ENCODE measurements at regions not wholly inside any gene's neighbourhood (a gene's known extent, or its start where the extent isn't known, plus 50 kb on each side); places are given as distances from the start of the nearest gene placed in this dataset.

- Histone ChIP-seq H3K27me3 (ENCODE audit: insufficient read depth, low read length) (no peaks in the 10 kb centered on the region), H3K9me3 (ENCODE audit: insufficient read depth, low read depth, low read length) (no peaks in the 10 kb centered on the region), H3K14ac (ENCODE audit: low read length) (no peak overlapping the region), H3K4me2 (ENCODE audit: low read length) (no peak overlapping the region), H2BK5ac (ENCODE audit: low read depth, low read length, poor library complexity) (no peak overlapping the region), H3K79me2 (ENCODE audit: control insufficient read depth, insufficient read depth, low read length, poor library complexity) (no peaks in the 10 kb centered on the region), H3K4me1 (ENCODE audit: control insufficient read depth in 1 of 2, insufficient read depth in 2 of 2, low read length in 2 of 2) (peaks cover 6 to 8% of the 10 kb centered on the region in 2 experiments), H3K79me1 (ENCODE audit: low read length) (no peaks in the 10 kb centered on the region), H4K8ac (ENCODE audit: low read depth, low read length) (no peak overlapping the region), H4K12ac (ENCODE audit: low read depth, low read length) (no peak overlapping the region), H4K91ac (ENCODE audit: low read depth, low read length) (no peak overlapping the region), H3K4me3 (ENCODE audit: low read depth, low read length) (no peak overlapping the region), H3K9ac (ENCODE audit: low read length) (no peak overlapping the region), H2BK120ac (ENCODE audit: insufficient read depth, low read length, poor library complexity) (no peak overlapping the region), H3K23ac (ENCODE audit: low read length) (no peak overlapping the region), H3K18ac (ENCODE audit: low read length) (no peak overlapping the region), H3K4ac (ENCODE audit: low read depth, low read length) (no peak overlapping the region), H2AFZ (ENCODE audit: insufficient read depth, low read length, poor library complexity) (no peak overlapping the region), H2BK12ac (ENCODE audit: low read length) (no peak overlapping the region), H3K27ac (ENCODE audit: low read depth, low read length) (no peak overlapping the region), H2AK5ac (ENCODE audit: low read length) (no peak overlapping the region), H3K36me3 (ENCODE audit: control insufficient read depth in 1 of 2, insufficient read depth in 2 of 2, low read length in 2 of 2) (no peaks in the 10 kb centered on the region)
- DNase-seq, result no peak
- no CpG with 5 or more reads among the region's 3 CpGs for WGBS (ENCODE audit: extremely low coverage, insufficient coverage, insufficient read length)
These were observed 394.7 kb upstream of the SULF2 start for GRCh38 chr20:48180024-48180423.

GRCh38 chr20:48178633-48179032, 393.4 kb upstream of the SULF2 start:
- H3K4me3 ChIP-seq (ENCODE audit: low read depth, low read length), result no peak overlapping the region
- H3K14ac ChIP-seq (ENCODE audit: low read length), result no peak overlapping the region
- no peaks in the 10 kb centered on the region for H3K9me3 ChIP-seq (ENCODE audit: insufficient read depth, low read depth, low read length)
- H2AK5ac ChIP-seq (ENCODE audit: low read length), result no peak overlapping the region
- H3K79me2 ChIP-seq (ENCODE audit: control insufficient read depth, insufficient read depth, low read length, poor library complexity), result no peaks in the 10 kb centered on the region
- no peak overlapping the region for H4K91ac ChIP-seq (ENCODE audit: low read depth, low read length)
- no CpG with 5 or more reads among the region's 4 CpGs for WGBS (ENCODE audit: extremely low coverage, insufficient coverage, insufficient read length)
- H2BK12ac ChIP-seq (ENCODE audit: low read length), result no peak overlapping the region
- H2BK120ac ChIP-seq (ENCODE audit: insufficient read depth, low read length, poor library complexity), result no peak overlapping the region
- no peak overlapping the region for H3K18ac ChIP-seq (ENCODE audit: low read length)
- no peak overlapping the region for H3K23ac ChIP-seq (ENCODE audit: low read length)
- no peaks in the 10 kb centered on the region for H3K4me1 ChIP-seq (ENCODE audit: control insufficient read depth in 1 of 2, insufficient read depth in 2 of 2, low read length in 2 of 2)
- no peak overlapping the region for H4K8ac ChIP-seq (ENCODE audit: low read depth, low read length)
- H3K79me1 ChIP-seq (ENCODE audit: low read length), result no peaks in the 10 kb centered on the region
- DNase-seq, result no peak
- H3K9ac ChIP-seq (ENCODE audit: low read length), result no peak overlapping the region
- no peak overlapping the region for H3K4ac ChIP-seq (ENCODE audit: low read depth, low read length)
- no peak overlapping the region for H2AFZ ChIP-seq (ENCODE audit: insufficient read depth, low read length, poor library complexity)
- no peaks in the 10 kb centered on the region for H3K27me3 ChIP-seq (ENCODE audit: insufficient read depth, low read length)
- H4K12ac ChIP-seq (ENCODE audit: low read depth, low read length), result no peak overlapping the region
- no peak overlapping the region for H2BK5ac ChIP-seq (ENCODE audit: low read depth, low read length, poor library complexity)
- H3K4me2 ChIP-seq (ENCODE audit: low read length), result no peak overlapping the region
- no peak overlapping the region for H3K27ac ChIP-seq (ENCODE audit: low read depth, low read length)
- H3K36me3 ChIP-seq (ENCODE audit: control insufficient read depth in 1 of 2, insufficient read depth in 2 of 2, low read length in 2 of 2), result no peaks in the 10 kb centered on the region

GRCh38 chr20:48177058-48177457, 391.8 kb upstream of the SULF2 start:
- Histone ChIP-seq H2BK5ac (ENCODE audit: low read depth, low read length, poor library complexity) (no peak overlapping the region), H3K9me3 (ENCODE audit: insufficient read depth, low read depth, low read length) (peaks cover 2% of the 10 kb centered on the region), H3K4me1 (ENCODE audit: control insufficient read depth in 1 of 2, insufficient read depth in 2 of 2, low read length in 2 of 2) (no peaks in the 10 kb centered on the region), H3K18ac (ENCODE audit: low read length) (no peak overlapping the region), H2BK12ac (ENCODE audit: low read length) (no peak overlapping the region), H3K9ac (ENCODE audit: low read length) (no peak overlapping the region), H3K36me3 (ENCODE audit: control insufficient read depth in 1 of 2, insufficient read depth in 2 of 2, low read length in 2 of 2) (no peaks in the 10 kb centered on the region), H4K12ac (ENCODE audit: low read depth, low read length) (no peak overlapping the region), H2AFZ (ENCODE audit: insufficient read depth, low read length, poor library complexity) (no peak overlapping the region), H3K14ac (ENCODE audit: low read length) (no peak overlapping the region), H3K79me2 (ENCODE audit: control insufficient read depth, insufficient read depth, low read length, poor library complexity) (no peaks in the 10 kb centered on the region), H3K4ac (ENCODE audit: low read depth, low read length) (no peak overlapping the region), H3K4me3 (ENCODE audit: low read depth, low read length) (no peak overlapping the region), H4K91ac (ENCODE audit: low read depth, low read length) (no peak overlapping the region), H2AK5ac (ENCODE audit: low read length) (no peak overlapping the region), H3K23ac (ENCODE audit: low read length) (no peak overlapping the region), H3K27ac (ENCODE audit: low read depth, low read length) (no peak overlapping the region), H3K27me3 (ENCODE audit: insufficient read depth, low read length) (no peaks in the 10 kb centered on the region), H3K4me2 (ENCODE audit: low read length) (no peak overlapping the region), H2BK120ac (ENCODE audit: insufficient read depth, low read length, poor library complexity) (no peak overlapping the region), H4K8ac (ENCODE audit: low read depth, low read length) (no peak overlapping the region), H3K79me1 (ENCODE audit: low read length) (no peaks in the 10 kb centered on the region)
- WGBS (ENCODE audit: extremely low coverage, insufficient coverage, insufficient read length), result no CpG with 5 or more reads among the region's 8 CpGs
- DNase-seq, result no peak

GRCh38 chr20:48176139-48176538, 390.9 kb upstream of the SULF2 start:
- no peak overlapping the region for H2BK5ac ChIP-seq (ENCODE audit: low read depth, low read length, poor library complexity)
- H3K4ac ChIP-seq (ENCODE audit: low read depth, low read length), result no peak overlapping the region
- no peak overlapping the region for H3K23ac ChIP-seq (ENCODE audit: low read length)
- no peak overlapping the region for H3K14ac ChIP-seq (ENCODE audit: low read length)
- H3K18ac ChIP-seq (ENCODE audit: low read length), result no peak overlapping the region
- H4K8ac ChIP-seq (ENCODE audit: low read depth, low read length), result no peak overlapping the region
- H4K12ac ChIP-seq (ENCODE audit: low read depth, low read length), result no peak overlapping the region
- DNase-seq, result no peak
- H4K91ac ChIP-seq (ENCODE audit: low read depth, low read length), result no peak overlapping the region
- no peaks in the 10 kb centered on the region for H3K79me1 ChIP-seq (ENCODE audit: low read length)
- no peaks in the 10 kb centered on the region for H3K79me2 ChIP-seq (ENCODE audit: control insufficient read depth, insufficient read depth, low read length, poor library complexity)
- no peak overlapping the region for H3K4me3 ChIP-seq (ENCODE audit: low read depth, low read length)
- H3K27ac ChIP-seq (ENCODE audit: low read depth, low read length), result no peak overlapping the region
- peaks cover 2% of the 10 kb centered on the region for H3K9me3 ChIP-seq (ENCODE audit: insufficient read depth, low read depth, low read length)
- H2BK120ac ChIP-seq (ENCODE audit: insufficient read depth, low read length, poor library complexity), result no peak overlapping the region
- H2AFZ ChIP-seq (ENCODE audit: insufficient read depth, low read length, poor library complexity), result no peak overlapping the region
- no peaks in the 10 kb centered on the region for H3K4me1 ChIP-seq (ENCODE audit: control insufficient read depth in 1 of 2, insufficient read depth in 2 of 2, low read length in 2 of 2)
- no peak overlapping the region for H2BK12ac ChIP-seq (ENCODE audit: low read length)
- no peaks in the 10 kb centered on the region for H3K36me3 ChIP-seq (ENCODE audit: control insufficient read depth in 1 of 2, insufficient read depth in 2 of 2, low read length in 2 of 2)
- H3K9ac ChIP-seq (ENCODE audit: low read length), result no peak overlapping the region
- H2AK5ac ChIP-seq (ENCODE audit: low read length), result no peak overlapping the region
- no peaks in the 10 kb centered on the region for H3K27me3 ChIP-seq (ENCODE audit: insufficient read depth, low read length)
- no CpG with 5 or more reads among the region's 8 CpGs for WGBS (ENCODE audit: extremely low coverage, insufficient coverage, insufficient read length)
- no peak overlapping the region for H3K4me2 ChIP-seq (ENCODE audit: low read length)
